Hepatic stellate cell (primary cell): ENCODE measurements at regions not wholly inside any gene's neighbourhood (a gene's known extent, or its start where the extent isn't known, plus 50 kb on each side); places are given as distances from the start of the nearest gene placed in this dataset.
"Not testable (repeated sequence)": the region's sequence is repeated elsewhere in the genome, so short reads cannot be mapped to it uniquely, and the experiment has no call there.

ENCODE experiments used
- DNase-seq: peaks from one replicate; pipeline ENCODE4 v3.0.0; 2011; ENCODE audit warnings: low spot score

DNA sequence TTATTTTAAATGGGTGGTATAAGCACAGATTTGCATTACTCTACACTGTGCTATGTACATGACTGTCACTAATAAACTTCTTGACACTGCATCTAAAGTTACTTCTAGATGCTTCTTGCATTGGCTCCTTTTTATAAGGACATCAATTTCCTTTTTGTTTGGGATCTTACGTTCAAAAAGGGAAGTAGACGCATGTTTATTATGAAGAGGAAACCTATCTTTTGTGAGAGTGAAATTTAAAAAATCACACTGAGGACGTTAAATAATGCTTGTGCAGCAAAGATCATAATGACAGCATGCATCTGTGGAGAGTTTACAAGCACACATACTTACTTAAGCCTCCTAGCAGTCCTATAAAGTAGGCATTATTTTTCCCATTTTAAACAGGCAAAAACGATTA is 479.5 kb downstream of the CD83 start:
- DNase-seq: no peak

DNA sequence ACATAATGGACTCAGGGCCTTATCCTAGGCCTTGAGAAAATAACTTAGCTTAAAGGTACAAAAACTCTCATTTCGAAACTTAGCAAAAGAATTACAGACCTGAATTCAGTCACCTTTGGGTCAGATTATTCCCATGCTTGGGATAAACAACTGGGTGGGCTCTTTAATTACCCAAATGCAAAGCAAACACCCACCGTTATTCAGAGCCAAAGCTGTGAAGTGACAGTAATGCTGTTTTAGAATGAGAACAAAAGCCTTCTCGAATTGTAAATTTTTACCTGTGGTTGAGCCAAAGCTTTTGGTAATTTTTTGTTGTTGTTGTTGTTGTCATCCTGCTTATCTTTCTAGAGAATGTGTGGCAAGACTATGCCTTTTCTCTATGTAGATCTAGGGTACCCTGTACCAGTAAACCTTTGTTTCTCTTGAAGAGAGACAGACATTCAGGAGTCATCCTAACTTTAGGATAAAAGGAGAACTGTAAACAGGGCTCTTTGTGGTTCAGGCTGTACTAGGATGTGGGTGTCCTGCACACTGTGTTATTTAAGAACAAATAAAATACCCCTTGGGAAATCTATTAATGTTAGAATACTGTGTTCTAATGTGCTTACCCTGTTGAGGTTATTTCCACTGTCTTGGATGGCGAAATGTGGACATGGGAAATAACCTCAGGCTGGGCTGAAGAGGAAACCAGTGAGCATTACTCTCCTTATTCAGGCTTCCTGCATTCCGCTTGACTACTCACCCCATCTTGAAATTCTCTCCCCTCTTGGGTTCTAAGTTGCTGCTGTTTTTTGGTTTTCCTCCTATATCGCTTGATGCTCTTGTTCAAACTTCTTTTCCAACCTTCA is 480.7 kb downstream of the CD83 start:
- DNase-seq: no peak

DNA sequence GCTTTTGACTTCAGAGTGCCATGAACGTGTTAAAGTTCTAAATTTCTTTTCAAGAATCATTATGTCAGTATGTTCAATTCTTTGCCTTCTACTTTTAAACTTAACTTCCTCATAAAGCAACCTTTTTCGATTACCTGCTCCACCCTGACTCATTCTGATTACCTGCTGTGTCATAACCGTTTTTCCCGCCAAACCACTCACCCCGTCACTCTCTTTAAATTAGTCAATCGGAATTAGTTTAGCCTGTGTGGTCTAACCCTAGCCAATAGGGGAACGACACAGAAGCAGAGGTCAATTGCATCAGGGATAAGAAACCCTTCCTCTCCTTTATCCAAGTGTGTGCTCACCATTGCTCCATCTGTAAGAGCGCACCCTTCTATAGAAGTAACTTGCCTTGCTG is 482.7 kb downstream of the CD83 start:
- DNase-seq: not testable (repeated sequence)

GRCh38 chr6:14601490-14601889 is 483.9 kb downstream of the CD83 start:
- no peak for DNase-seq

GRCh38 chr6:14606353-14606752 is 488.8 kb downstream of the CD83 start:
- no peak for DNase-seq

DNA sequence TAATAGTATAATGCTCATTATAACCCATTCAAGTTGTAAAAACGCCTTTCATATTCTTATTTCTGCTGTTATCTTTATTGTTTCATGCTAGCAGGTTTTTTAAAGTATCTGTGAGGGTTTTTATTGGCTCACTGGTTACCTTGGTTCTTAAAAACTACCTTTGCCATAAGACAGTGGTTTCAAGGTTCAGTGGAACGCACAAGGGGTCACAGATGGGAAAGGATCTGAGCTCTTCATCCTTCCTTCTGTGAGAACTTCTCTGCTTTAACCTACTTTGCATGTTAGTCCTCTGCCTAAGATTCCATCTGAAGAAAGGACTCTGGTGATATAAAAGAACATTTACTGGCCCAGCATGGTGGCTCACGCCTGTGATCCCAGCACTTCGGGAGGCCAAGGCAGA is 492.6 kb downstream of the CD83 start:
- no peak for DNase-seq

DNA sequence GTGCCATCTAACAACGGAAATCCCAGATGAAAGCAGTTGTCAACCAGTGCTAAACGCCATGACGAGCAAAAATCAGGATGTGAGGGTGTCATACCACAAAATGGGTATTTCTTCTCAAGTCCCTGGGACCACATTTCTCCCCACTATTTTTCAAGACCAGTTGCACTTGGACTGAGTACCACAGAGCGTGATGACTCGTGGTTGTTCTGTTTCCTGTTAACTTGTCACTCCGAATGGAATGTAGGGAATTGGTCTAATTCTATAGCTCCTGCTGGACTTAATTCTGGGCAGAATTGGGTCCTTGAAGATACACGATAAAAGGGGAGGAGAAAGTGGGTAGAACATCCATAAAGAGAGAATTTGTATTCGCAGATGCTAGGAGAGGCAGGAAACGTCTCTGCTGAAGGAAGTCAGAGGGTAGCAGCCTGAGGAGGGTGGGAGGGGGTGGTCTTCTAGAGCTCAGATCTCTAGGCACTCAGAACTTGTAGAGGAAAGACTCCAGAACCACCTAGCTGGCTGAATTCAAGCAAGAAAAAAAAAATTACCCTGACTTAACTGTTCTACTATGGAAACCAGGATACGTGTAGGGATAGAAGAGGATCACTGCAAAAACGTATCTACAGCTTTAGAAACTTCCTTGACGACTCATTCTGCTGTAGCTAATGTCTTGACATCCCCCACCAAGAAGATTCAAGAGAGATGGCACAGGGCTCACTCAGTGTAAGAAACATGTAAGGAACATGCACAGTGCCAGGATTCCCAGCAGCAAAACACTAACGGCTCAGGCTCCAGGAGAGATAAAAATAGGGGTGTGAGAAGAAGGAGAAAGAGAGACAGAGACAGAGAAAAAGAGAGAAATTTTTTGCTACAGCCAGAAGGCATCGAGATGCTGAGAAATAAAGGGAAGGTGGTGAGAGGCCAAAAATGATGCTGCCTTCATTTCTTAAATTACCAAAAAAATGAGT is 494.7 kb downstream of the CD83 start:
- peak; percentile 17 for DNase-seq

DNA sequence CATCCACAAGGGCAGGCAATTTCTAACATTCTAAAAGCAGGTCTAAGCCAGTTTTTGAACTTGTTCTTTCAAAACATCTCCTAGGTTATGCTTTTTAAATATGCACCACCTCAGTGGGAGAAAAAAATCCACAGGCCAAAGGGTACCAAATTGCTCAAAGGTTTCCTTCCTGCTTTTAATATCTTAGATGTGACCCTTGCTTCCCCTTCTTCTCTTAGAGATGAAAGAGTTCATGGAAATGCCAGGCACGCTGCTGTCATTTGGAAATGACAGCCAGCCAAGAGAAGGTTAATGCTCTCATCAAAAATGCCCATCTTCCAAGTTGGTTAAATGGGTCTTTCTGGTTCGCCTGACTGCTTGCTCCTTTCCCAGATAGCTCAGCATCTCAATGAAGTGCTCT is 497.1 kb downstream of the CD83 start:
- DNase-seq: no peak

DNA sequence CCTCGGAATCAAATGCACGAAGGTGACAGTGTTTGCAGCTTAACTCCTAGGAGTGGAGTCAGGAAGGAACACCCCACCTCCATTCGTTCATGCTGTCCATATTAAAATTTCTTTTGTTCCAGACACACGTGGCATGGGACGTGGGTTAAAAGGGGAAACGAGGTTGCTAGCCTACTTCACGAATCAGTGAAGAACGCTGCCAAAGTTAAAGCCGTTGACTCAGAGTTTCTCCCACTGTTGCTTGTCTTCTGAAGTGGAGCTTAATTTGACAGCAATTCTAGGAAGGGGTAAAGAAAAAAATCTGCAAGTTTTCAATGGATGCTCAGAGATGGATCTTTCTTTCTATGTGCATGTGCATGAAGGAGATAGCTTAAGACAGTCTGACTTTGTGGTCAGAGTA is 499.1 kb downstream of the CD83 start:
- no peak for DNase-seq

DNA sequence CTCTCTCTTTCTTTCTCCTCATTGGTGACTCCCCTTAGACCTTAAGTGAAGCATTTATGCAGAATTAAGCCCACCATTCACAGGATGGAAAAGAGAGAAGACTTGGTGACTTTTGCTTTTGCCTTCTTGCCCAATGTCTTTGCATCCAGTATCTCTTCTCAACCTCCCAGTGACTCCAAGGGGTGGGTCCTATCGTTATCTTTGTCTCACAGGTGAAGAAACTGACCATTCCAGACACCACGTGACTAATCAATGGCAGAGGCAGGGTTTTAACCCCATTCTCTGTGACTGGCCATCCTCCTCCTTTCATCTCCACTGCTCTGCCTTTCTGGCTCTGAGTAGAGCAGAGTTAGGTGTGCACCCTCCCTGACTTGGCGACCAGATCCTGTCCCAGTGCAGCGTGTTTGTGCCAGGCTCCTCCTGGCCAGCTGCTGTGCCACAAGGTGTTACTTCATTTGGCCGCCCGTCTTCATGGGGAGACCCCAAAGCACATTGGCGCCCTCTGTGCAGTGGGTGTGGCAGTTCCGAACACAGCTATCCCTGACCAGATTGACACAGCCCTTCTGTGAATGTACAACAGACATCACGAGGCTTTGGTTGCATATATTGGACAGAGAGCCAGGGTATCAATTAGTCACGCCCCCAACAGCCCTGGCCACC is 501.3 kb downstream of the CD83 start:
- DNase-seq: no peak

DNA sequence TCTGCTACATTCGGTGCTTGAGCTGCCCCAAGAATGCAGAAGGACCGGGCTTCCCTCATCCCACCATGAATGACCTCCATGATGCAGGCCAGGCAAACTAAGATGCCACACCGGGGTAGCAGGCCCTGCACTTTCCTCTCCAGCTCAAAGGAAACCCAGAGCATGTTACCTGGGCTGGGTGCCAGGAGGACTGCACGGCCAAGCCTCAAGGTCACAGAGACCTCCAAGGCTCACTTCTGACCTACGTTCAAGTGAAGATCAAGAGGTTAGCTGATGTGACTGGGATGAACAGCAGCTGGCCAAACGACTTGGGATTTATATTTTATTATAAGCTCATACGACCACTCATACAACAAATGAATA is 501.8 kb downstream of the CD83 start:
- no peak for DNase-seq

DNA sequence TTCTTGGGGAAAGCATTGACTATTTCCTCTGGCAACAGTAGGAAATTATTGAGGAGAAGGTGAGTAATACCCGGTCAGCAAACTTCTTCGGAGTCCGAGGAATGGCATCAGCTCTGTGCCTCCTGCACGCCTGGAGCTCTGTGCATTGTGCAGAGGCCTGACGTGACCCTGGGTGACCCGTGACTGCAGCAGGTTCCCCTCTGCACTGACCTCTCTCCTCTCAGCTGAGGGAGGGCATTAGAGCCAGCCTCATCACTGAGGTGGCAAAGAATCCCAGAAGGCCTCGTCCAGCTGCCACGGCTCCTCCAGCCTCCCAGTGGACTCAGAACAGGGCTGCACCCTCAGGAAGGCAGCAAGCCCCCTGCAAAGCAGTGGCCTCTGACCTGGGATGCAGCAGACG is 502.9 kb downstream of the CD83 start:
- no peak for DNase-seq

GRCh38 chr6:14621518-14621917 is 503.9 kb downstream of the CD83 start:
- DNase-seq: no peak

- DNase-seq: no peak
Observed at GRCh38 chr6:14622085-14622484, 504.5 kb downstream of the CD83 start.

GRCh38 chr6:14622909-14623505 is 505.4 kb downstream of the CD83 start:
- DNase-seq: no peak

DNA sequence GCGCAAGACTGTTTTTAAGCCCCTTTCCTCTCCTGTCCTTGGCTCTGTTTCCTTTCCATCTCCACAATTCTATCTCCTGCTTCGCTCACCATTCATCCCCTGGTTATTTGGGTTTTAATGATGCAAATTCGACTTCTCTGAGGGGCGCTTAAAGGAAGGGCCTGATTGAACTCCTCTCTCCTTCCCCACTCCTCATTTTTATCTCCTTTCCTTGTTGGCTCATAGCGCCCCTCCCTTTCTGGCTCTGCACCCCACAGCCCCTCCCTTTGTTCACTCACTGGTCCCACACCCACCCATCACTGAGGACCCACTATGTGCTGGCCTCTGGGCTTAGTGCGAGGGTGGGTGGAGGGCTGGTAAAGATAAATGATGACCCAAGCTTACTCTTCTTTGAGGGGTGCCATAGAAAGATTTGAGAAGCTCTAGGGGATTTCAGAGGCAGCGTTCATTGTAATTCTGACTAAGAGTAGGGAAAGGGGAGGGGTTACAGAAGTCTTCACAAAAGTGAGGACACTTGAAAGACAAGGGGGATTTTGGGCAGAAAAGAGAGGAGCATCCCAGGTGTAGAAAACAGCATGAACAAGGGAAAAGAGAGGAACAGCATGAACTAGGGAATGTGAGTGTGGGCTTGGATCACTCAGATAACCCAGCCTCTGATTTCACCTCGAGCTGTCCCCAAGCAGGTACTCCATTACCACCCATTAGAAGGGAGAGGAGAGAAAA is 507.8 kb downstream of the CD83 start:
- no peak for DNase-seq

DNA sequence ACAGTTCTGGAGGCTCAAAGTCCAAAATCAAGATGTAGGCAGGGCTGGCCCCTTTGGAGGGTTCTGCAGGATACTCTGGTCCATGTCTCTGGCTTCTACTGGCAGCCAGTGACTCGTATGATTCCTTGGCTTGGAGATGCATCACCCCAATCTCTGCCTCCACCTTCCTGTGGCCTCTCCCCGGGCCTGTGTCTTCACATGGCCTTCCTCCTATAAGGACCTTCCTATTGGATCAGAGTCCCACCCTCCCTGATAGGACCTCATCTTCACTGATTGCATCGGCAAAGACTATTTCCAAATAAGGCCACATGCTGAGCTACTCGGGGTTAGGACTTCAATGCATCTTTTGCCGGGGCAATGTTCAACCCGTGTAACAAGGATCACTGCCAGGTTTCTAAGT is 509.0 kb downstream of the CD83 start:
- DNase-seq: no peak

DNA sequence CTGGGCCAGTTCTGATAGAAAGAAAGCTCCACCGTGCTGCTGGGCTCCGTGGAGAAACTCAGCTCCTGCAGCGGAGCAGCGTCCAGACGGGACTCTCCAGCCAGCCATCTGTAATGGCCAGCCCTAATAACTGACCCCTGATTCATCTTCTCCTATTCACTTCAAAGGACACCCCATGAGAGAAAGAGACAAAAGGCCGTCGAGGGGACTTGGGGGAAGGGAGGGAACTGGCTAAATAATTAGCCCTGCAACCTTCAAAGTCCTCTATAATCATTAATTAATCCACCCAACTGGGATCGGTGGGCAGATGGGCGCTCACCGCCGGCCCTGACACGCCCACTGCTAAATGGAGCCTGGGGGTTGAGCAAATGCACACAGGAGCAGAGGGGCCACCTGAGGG is 512.4 kb downstream of the CD83 start:
- DNase-seq: no peak

DNA sequence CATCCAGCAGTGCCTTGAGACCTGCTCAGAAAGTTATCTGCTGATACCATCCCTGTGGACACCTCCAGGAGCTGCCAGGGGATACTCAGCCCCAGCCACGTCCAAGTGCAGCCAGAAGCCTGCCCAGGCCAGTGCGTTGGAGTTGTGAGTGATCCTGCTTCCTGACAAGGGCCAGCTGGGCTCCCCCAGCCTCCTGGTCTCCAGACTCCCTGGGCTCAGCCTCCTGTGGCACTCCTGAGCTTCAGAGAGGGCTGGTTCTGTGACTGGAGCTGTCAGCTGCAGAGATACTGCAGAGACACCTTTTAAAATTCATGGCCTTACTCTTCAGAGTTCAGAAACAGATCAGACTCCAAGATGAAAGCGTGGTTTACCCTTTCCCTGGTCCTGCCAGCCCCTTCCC is 515.9 kb downstream of the CD83 start:
- no peak for DNase-seq

DNA sequence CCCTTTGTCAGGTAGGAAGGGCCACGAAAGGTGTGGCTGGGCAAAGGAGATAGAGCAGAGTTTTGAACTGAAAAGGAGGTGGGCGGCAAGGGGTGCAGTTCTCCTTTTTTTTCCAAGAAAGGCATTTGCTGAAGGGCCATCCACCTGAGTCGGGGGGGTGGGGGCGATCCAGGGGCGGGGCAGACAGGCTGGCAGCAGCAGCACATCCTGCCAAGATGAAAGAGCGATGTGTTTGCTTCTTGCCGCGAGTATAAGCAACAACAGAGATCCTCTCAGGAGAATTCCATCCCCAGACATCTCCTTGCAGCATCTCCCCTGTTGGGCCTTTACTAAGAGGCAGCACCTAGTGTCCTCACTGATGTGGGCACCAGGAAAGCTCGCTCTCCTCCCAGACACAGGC is 516.5 kb downstream of the CD83 start:
- DNase-seq: no peak

DNA sequence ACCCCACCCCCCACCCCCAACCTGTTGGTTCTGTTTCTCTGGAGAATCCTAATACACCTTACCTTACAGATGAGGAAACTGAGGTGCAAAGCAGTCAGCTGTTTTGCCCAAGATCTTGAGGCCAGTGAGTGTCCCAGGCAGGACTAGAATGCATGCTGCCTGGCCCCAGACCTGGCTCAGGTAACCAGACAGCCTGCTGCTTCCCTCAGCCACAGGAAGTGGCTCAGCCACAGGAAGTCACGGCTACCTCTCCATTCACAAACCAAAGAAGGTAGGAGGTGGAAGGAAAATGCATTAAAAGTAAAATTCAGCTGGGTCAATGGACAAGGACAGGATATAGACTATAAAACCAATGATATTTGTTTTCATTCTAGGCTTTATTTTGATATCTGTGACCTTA is 517.6 kb downstream of the CD83 start:
- DNase-seq: no peak
